ENCODE measurements at regions not wholly inside any gene's neighbourhood (a gene's known extent, or its start where the extent isn't known, plus 50 kb on each side); places are given as distances from the start of the nearest gene placed in this dataset.
"Not testable (repeated sequence)": the region's sequence is repeated elsewhere in the genome, so short reads cannot be mapped to it uniquely, and the experiment has no call there.

DNA sequence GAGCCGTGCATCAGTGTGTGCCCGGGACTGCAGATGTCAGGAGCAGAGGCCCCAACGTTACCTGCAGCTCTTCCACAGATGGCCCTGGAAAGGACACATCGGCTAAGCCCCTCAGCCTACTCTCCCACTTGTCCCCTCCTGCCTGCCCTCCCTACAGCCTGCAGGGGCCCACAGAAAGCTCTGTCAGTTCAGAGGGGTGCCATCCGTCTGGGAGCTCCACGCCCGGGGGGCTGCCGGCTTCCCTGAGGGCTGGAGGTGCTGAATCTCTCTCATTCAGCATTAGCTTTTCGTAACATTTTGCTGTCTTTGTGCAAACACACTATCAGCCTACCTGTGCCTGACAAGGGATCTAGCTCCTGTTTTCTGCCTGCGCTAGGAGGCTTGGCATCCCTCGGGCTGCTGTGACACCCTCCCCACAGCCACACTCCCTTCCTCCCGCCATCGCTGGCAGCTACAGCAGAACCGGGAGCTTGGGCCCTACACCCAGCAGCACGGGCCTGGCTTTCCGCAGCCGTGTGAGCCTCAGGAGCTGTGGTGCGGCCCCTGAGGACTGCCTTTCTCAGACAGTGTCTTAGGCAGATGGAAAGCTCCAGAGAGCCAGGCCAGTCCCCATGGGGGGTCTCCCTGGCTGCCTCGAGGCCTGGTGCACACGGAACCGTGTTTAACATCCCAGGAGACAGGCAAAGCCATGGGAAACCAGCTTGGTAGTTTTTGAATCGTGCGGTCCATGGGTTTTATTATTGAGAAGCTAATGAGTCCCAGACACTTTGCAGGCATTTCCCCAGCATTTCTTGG lies 198.3 kb upstream of the B3GAT1 start:
- Mint-ChIP-seq H3K27me3 (peaks cover 15% of the 10 kb centered on the region), H3K4me1 (no peaks in the 10 kb centered on the region), H3K4me3 (no peak overlapping the region), H3K9me3 (peaks cover 1 to 8% (median 3%) of the 10 kb centered on the region in 3 donors), H3K27ac (no peak overlapping the region), H3K36me3 (peaks cover 2% of the 10 kb centered on the region)

DNA sequence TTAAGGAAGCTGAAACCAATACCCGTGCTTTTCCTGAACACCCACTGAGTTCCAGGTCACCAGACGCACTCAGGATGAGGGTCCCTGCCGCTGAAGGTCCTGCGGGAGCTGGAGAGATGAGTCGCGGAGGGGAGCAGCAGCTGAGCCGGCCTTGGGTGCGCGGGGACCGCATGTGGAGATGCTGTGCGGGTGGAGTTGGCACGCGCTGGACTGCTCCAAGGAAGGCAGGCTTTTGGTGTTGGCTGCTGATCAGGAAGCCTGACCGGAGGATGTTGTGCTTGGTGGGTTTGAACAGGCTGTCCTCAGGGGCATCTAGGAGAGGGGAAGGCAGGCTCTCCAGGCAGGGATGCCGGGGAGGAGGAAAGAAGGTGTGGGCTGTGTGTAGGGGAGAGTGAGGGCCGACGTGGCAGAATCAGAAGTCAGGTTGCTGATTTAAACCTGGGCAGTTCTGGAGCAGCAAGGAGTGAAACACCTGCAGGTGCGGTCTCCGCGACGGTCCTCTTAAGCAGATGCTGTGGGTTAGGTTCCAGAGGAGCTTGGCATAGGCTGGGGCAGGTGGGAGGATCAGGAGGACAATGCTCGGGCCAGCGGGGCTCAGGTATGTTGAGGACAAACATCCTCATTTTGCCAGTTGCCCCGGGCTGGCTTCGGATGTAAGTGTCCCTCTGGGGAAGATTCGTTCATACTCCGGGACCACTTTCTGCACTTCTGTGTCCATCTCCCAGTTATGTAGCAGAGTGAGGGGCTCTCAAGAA lies 197.5 kb upstream of the B3GAT1 start:
- Mint-ChIP-seq H3K9me3 (peaks cover 1 to 8% (median 3%) of the 10 kb centered on the region in 3 donors), H3K27me3 (peaks cover 15% of the 10 kb centered on the region), H3K4me1 (no peaks in the 10 kb centered on the region), H3K36me3 (peaks cover 2% of the 10 kb centered on the region), H3K27ac (no peak overlapping the region), H3K4me3 (no peak overlapping the region)

DNA sequence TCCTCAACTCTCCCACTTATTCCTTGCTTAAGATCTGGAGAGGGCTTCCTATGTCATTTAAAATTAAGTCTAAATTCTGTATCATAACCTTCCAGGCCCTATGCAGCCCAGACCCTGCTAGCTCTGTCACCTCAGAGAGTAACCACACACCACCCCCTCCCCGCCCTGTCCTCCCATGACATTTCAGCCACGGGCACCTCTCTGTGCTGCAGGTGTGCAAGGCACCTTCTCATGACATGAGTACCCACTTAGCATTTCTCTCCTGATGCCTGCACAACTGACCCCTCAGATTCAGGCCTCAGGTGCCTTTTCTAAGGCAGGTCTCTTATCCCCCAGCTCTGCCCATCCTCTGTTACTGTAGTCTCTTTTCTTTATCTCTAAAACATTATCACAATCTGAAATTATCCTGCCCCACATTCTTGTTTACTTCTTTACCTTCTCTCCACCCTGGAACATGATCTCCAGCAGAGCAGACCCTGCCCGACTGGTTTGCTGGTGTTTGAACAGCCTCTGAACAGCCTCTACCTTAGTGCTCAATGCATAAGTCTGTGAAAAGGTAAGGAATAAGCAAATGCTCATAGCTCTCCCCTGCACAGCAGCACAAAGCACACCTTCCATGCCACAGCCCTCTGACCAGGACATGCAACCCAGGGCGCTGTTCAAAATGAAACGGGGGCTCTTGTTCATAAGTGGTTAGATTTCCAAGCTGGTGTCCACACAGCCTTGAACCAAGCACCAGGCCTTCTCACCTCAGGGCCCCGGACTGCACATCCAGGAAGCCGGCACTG lies 196.1 kb upstream of the B3GAT1 start:
- Mint-ChIP-seq H3K4me1 (no peaks in the 10 kb centered on the region), H3K9me3 (peaks cover 1 to 8% (median 3%) of the 10 kb centered on the region in 3 donors), H3K36me3 (peaks cover 2% of the 10 kb centered on the region), H3K4me3 (no peak overlapping the region), H3K27ac (no peak overlapping the region), H3K27me3 (peaks cover 11% of the 10 kb centered on the region)

DNA sequence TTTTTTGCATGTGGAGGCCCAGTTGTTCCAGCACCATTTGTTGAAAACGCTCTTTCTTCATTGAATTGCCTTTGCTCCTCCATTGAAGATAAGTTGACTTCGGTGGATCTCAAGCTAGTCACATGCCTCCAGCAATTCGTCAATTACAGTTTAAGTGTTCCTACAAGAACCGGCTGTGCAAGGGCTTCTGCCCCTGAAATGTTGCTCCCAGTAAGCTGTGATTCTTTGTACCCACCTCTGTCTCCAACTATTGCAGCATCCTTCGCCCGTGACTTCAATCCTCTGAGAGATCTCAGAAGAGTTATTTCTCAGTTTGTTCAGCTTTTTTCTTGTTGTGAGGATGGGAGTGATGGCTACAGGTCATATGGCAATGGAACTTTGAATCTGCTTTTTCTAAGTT lies 194.2 kb upstream of the B3GAT1 start:
- Mint-ChIP-seq H3K9me3 (peaks cover 1 to 8% (median 1%) of the 10 kb centered on the region in 3 donors), H3K36me3 (peaks cover 6% of the 10 kb centered on the region), H3K27ac (no peak overlapping the region), H3K4me1 (no peaks in the 10 kb centered on the region), H3K4me3 (no peak overlapping the region), H3K27me3 (peaks cover 4% of the 10 kb centered on the region)

DNA sequence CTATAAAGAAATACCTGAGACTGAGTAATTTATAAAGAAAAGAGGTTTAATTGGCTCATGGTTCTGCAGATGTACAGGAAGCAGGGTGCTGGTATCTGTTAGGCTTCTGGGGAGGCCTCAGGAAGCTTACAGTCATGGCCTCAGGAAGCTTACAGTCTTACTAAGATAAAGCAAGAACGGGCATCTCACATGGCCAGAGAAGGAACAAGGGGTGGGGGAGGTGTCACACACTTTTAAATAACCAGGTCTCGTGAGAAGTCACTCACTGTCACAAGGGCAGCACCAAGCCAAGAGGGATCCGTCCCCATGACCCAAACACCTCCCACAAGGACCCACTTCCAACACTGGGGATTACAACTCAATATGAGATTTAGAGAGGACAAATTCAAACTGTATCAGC lies 192.8 kb upstream of the B3GAT1 start:
- Mint-ChIP-seq H3K9me3 (peaks cover 1 to 8% (median 1%) of the 10 kb centered on the region in 3 donors), H3K27me3 (peaks cover 4% of the 10 kb centered on the region), H3K4me3 (no peak overlapping the region), H3K27ac (no peak overlapping the region), H3K4me1 (peaks cover 0 to 1% (median 0%) of the 10 kb centered on the region in 3 donors), H3K36me3 (peaks cover 6% of the 10 kb centered on the region)

DNA sequence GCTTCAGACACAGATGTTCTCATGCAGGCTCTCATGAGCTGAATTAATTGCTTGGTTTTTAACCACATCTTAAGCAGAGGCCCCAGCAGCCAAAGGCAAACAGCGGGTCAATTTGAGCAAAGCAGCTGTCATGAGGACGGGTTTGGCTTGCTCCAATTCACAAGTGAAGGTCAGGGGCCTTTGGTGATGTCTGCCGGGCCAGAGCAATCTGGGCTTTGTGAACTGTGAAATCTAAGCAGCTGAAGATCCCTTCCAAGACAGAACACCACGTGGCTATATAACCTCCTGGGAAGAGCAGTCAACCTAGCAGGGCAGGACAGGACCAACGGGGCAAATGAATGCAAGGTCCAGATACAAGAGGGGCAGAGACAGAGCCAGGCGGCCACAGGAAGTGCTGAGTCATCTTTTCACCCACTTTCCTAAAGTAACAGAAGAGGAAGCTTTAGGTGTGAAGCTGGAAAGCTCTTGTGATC lies 187.3 kb upstream of the B3GAT1 start:
- Mint-ChIP-seq H3K9me3 (peaks cover 0 to 1% (median 0%) of the 10 kb centered on the region in 3 donors), H3K36me3 (peaks cover 5% of the 10 kb centered on the region), H3K4me1 (peaks cover 0 to 1% (median 0%) of the 10 kb centered on the region in 3 donors), H3K27ac (no peak overlapping the region), H3K4me3 (no peak overlapping the region), H3K27me3 (no peaks in the 10 kb centered on the region)

DNA sequence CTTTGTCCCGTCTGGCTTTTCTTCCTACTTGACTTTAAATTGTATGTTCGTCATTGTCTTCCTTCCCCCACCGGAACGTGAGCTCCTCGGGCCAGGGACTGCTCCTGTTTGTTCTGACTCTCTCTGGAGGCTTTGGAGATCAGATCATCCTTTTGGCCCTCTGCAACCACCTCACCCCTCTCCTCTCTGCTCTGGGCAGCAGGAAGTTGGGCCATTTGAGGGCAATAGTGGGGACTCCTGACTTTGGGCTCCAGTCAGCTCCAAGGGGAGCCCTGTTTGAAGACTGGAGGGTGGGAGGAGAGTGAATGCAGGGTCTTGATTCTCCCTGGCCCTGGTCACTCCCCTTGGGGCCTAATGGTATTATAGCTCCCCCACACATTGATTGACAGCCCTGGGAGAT lies 186.3 kb upstream of the B3GAT1 start:
- peaks cover 0 to 1% (median 0%) of the 10 kb centered on the region in 3 donors for H3K4me1 Mint-ChIP-seq
- H3K27me3 Mint-ChIP-seq: no peaks in the 10 kb centered on the region
- H3K36me3 Mint-ChIP-seq: peaks cover 5% of the 10 kb centered on the region
- no peak overlapping the region for H3K4me3 Mint-ChIP-seq
- H3K27ac Mint-ChIP-seq: no peak overlapping the region
- peaks cover 0 to 5% (median 0%) of the 10 kb centered on the region in 3 donors for H3K9me3 Mint-ChIP-seq

DNA sequence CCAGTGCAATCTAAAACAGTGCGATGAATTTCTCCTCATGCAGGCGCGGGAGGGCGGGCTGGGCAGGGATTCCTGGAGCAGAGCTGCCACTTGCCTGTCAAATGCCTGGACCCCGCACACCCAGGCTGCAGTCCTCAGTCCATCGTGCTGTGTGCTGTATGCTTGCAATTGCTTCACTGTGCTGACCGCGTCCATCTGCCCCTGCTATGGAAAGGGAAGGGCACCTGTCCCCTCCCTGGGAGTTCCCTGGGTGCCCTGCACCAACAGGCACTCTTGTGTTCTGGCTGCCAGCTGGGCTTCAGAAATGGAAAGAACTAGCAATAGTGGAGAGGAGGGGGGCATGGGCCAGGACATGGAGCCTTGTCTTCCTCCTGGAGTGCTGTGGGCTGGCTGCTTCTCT lies 185.4 kb upstream of the B3GAT1 start:
- Mint-ChIP-seq H3K27ac (no peak overlapping the region), H3K27me3 (no peaks in the 10 kb centered on the region), H3K36me3 (peaks cover 2% of the 10 kb centered on the region), H3K4me3 (no peak overlapping the region), H3K4me1 (peaks cover 0 to 1% (median 0%) of the 10 kb centered on the region in 3 donors), H3K9me3 (peaks cover 0 to 4% (median 0%) of the 10 kb centered on the region in 3 donors)

DNA sequence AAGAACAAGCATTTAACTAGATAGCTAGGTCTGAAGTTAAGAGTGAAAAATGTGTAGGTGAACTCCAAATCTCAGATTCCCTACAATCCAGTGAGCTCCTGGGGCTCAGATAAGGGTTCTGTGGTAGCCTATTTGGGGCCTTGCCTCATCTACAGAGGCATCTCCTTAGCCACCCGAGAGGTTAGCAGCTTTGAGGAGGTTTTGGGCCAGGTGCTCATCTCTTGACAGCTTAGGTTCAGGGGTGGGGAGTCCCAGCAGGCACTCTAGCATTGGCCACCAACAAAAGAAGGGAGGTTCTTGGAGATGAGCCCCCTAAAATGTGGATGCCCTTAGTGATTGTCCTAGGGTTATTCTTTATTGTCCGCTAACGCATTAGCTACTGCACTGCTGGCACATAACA lies 184.4 kb upstream of the B3GAT1 start:
- Mint-ChIP-seq H3K4me3 (no peak overlapping the region), H3K27ac (no peak overlapping the region), H3K4me1 (peaks cover 0 to 1% (median 0%) of the 10 kb centered on the region in 3 donors), H3K36me3 (peaks cover under 1% of the 10 kb centered on the region), H3K9me3 (peaks cover 0 to 4% (median 0%) of the 10 kb centered on the region in 3 donors), H3K27me3 (peaks cover 2% of the 10 kb centered on the region)

DNA sequence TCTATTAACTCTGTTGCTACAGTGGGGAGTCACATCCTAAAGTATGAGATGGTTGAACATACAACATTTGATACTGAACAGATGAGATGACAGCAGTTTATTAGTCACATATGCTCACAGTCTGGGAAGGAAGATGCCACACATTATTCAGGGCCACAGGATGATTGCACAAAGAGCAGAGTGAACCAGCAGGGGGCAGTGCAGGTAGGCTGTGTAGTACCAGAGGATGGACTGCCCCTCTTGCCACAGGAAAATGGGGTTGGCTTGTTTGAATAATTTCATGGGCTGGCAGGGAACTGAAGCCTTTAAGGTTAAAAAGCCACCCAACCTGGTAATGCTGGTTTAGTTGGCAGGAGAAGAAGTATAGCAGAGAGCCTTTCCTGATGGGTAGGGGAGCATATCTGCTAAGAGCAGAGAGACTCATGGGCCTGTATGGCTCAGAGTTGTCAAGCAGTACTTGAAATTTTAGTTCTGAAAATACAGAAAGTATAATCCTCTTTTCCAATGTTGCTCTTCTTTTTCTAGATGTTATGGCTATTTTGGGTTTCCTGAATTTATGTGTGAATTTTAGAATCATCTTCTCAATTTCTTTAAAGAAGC lies 180.4 kb upstream of the B3GAT1 start:
- Mint-ChIP-seq H3K4me3 (no peak overlapping the region), H3K27ac (no peak overlapping the region), H3K9me3 (peaks cover 0 to 4% (median 0%) of the 10 kb centered on the region in 3 donors), H3K27me3 (peaks cover 8% of the 10 kb centered on the region), H3K36me3 (no peaks in the 10 kb centered on the region), H3K4me1 (peaks cover 4 to 10% (median 6%) of the 10 kb centered on the region in 3 donors)

DNA sequence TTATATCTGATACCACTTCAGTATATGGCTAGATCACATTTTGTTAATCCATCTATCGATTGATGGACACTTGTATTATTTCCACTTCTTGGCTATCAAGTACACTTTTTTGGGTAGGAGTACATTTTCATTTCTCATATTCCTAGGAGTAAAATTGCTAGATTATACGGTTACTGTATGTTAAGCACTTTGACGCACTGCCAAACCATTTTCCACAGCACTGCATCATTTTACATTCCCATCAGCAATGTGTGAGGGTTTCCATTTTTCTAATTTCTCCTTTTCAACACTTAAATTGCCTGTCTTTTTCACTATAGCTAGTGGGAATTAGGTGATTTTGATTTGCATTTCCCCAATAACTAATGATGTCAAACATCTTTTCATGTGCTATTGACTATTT lies 179.3 kb upstream of the B3GAT1 start:
- no peak overlapping the region for H3K4me3 Mint-ChIP-seq
- H3K27me3 Mint-ChIP-seq: peaks cover 8% of the 10 kb centered on the region
- H3K4me1 Mint-ChIP-seq: peaks cover 7 to 18% (median 10%) of the 10 kb centered on the region in 3 donors
- peaks cover 2% of the 10 kb centered on the region for H3K36me3 Mint-ChIP-seq
- no peak overlapping the region for H3K27ac Mint-ChIP-seq
- peaks cover 0 to 4% (median 0%) of the 10 kb centered on the region in 3 donors for H3K9me3 Mint-ChIP-seq

DNA sequence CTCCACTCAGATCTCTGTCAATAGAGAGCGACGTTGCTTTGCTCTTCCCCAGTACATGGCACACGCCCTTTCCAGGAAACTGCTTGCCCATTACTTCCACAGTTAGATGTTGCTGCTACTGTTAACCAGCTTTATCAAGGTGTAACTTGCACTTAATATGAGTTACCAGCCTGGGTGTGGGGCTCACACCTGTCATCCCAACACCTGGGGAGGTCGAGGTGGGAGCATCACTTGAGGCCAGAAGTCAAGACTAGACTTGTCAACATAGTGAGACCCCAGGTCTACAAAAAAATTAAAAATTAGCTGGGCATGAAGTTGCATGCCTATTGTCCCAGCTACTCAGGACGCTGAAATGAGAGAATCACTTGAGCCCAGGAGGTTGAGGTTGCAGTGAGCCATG lies 177.1 kb upstream of the B3GAT1 start:
- H3K36me3 Mint-ChIP-seq: peaks cover 2% of the 10 kb centered on the region
- H3K4me1 Mint-ChIP-seq: peaks cover 18 to 31% (median 21%) of the 10 kb centered on the region in 3 donors
- H3K27ac Mint-ChIP-seq: peak overlapping the region in 1 of 3 donors; percentile 81
- peaks cover 0 to 4% (median 0%) of the 10 kb centered on the region in 3 donors for H3K9me3 Mint-ChIP-seq
- peak overlapping the region in 1 of 4 donors; percentile 2 for H3K4me3 Mint-ChIP-seq
- peaks cover 8% of the 10 kb centered on the region for H3K27me3 Mint-ChIP-seq

DNA sequence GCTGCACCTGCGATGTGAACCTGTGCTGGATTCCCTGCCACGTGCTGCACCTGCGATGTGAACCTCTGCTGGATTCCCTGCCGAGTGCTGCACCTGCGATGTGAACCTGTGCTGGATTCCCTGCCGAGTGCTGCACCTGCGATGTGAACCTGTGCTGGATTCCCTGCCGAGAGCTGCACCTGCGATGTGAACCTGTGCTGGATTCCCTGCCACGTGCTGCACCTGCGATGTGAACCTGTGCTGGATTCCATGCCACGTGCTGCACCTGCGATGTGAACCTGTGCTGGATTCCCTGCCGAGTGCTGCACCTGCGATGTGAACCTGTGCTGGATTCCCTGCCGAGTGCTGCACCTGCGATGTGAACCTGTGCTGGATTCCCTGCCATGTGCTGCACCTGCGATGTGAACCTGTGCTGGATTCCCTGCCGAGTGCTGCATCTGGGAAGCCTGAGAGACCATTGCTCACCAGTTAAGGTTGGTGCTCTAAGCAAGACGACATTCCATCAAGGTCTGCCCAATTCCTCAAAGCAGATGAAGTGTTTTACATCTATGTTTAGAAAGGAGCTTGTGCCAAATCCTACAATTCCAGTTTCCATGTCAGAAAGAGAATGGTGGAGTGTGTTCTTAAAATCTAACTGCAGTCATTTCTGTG lies 176.5 kb upstream of the B3GAT1 start:
- Mint-ChIP-seq H3K27ac (peak overlapping the region in 1 of 3 donors; percentile 81), H3K4me1 (peaks cover 21 to 36% (median 23%) of the 10 kb centered on the region in 3 donors), H3K4me3 (peak overlapping the region in 1 of 4 donors; percentile 58)
- H3K27me3 Mint-ChIP-seq, H3K36me3 Mint-ChIP-seq, H3K9me3 Mint-ChIP-seq: not testable (repeated sequence)

DNA sequence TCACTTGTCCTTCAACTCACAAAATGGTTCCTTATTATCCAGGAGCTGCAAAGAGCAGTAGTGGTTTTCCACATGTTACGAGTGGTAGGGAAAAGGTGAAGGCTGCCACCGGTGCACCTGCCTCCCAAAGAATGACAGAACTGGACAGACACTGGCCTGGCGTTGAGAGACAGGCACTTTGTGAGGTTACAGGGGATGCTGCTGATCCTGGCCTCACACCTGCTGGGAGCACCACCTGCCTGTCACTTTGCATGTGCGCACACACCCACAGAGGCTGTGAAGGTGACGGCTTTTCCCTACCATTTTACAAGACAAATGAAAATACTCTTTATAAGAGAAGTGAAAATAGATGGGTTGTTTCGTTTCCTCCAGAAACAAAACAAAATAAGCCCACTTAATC lies 175.3 kb upstream of the B3GAT1 start:
- peak overlapping the region; percentile 48 to 80 (median 58) for H3K27ac Mint-ChIP-seq

More for the DNA sequence above, 175.3 kb upstream of the B3GAT1 start:
- Mint-ChIP-seq H3K4me3 (peak overlapping the region in 3 of 4 donors; percentile 43 to 70 (median 58)), H3K4me1 (peaks cover 21 to 48% (median 32%) of the 10 kb centered on the region in 3 donors), H3K9me3 (peaks cover 0 to 2% (median 0%) of the 10 kb centered on the region in 3 donors), H3K36me3 (peaks cover 2% of the 10 kb centered on the region), H3K27me3 (peaks cover 11% of the 10 kb centered on the region)

Data from IgD-negative memory B cell (primary cell).